HEK293 (cell line): ENCODE measurements at regions not wholly inside any gene's neighbourhood (a gene's known extent, or its start where the extent isn't known, plus 50 kb on each side); places are given as distances from the start of the nearest gene placed in this dataset.

Experiments
- YY1 ChIP-seq: fragments of 450-650 bp; formaldehyde crosslinking; IDR thresholded peaks from 2 replicates; pipeline ENCODE4 v1.5.1; 2018; ENCODE audit warnings: missing biosample characterization, missing genetic modification characterization
- ZBTB21 ChIP-seq: fragments of 450-650 bp; formaldehyde crosslinking; IDR thresholded peaks from 2 replicates; pipeline ENCODE4 v1.5.1; 2017; ENCODE audit warnings: missing biosample characterization, missing genetic modification characterization
- ZIC2 ChIP-seq: fragments of 450-650 bp; formaldehyde crosslinking; IDR thresholded peaks from 2 replicates; pipeline ENCODE4 v1.5.1; 2016; ENCODE audit warnings: missing biosample characterization, missing genetic modification characterization
- ZNF121 ChIP-seq: fragments of 450-650 bp; formaldehyde crosslinking; IDR thresholded peaks from 2 replicates; pipeline ENCODE4 v1.5.1; 2016; ENCODE audit warnings: missing biosample characterization, missing genetic modification characterization
- ZNF266 ChIP-seq: fragments of 450-650 bp; formaldehyde crosslinking; IDR thresholded peaks from 2 replicates; pipeline ENCODE4 v1.5.1; 2016; ENCODE audit warnings: missing biosample characterization, missing genetic modification characterization, low read depth
- ZNF274 ChIP-seq, 2 experiments: fragments of 200-500 bp in 1 of 2; fragments of 450-650 bp in 1 of 2; sonication (Bioruptor generic) in 1 of 2; formaldehyde crosslinking in 1 of 2; IDR thresholded peaks; 2 replicates each; pipeline versions ENCODE4 v1.5.1 to v1.6.1; 2014 to 2016; ENCODE audit warnings: borderline replicate concordance in 1 of 2, inconsistent platforms in 1 of 2, low read length in 1 of 2, missing biosample characterization in 1 of 2, missing genetic modification characterization in 1 of 2
- ZNF629 ChIP-seq: fragments of 450-650 bp; formaldehyde crosslinking; IDR thresholded peaks from 2 replicates; pipeline ENCODE4 v1.5.1; 2017; ENCODE audit warnings: missing biosample characterization, missing genetic modification characterization
- TF ChIP-seq, protein P1 (sequence below): fragments of 450-650 bp; formaldehyde crosslinking; IDR thresholded peaks from 2 replicates; pipeline ENCODE4 v1.5.1; 2016; ENCODE audit warnings: missing biosample characterization, missing genetic modification characterization
- TF ChIP-seq, protein P2 (sequence below): fragments of 450-650 bp; formaldehyde crosslinking; IDR thresholded peaks from 2 replicates; pipeline ENCODE4 v1.5.1; 2017; ENCODE audit warnings: missing biosample characterization, missing genetic modification characterization
- TF ChIP-seq, protein P3 (sequence below): fragments of 450-650 bp; formaldehyde crosslinking; IDR thresholded peaks from 2 replicates; pipeline ENCODE4 v1.5.1; 2016; ENCODE audit warnings: missing biosample characterization, missing genetic modification characterization
- TF ChIP-seq, protein P4 (sequence below): fragments of 450-650 bp; formaldehyde crosslinking; IDR thresholded peaks from 2 replicates; pipeline ENCODE4 v1.5.1; 2016; ENCODE audit warnings: missing biosample characterization, missing genetic modification characterization, low read depth
- TF ChIP-seq, protein P5 (sequence below): fragments of 450-650 bp; formaldehyde crosslinking; IDR thresholded peaks from 2 replicates; pipeline ENCODE4 v1.5.1; 2016; ENCODE audit warnings: missing biosample characterization, missing genetic modification characterization, low read depth

DNA sequence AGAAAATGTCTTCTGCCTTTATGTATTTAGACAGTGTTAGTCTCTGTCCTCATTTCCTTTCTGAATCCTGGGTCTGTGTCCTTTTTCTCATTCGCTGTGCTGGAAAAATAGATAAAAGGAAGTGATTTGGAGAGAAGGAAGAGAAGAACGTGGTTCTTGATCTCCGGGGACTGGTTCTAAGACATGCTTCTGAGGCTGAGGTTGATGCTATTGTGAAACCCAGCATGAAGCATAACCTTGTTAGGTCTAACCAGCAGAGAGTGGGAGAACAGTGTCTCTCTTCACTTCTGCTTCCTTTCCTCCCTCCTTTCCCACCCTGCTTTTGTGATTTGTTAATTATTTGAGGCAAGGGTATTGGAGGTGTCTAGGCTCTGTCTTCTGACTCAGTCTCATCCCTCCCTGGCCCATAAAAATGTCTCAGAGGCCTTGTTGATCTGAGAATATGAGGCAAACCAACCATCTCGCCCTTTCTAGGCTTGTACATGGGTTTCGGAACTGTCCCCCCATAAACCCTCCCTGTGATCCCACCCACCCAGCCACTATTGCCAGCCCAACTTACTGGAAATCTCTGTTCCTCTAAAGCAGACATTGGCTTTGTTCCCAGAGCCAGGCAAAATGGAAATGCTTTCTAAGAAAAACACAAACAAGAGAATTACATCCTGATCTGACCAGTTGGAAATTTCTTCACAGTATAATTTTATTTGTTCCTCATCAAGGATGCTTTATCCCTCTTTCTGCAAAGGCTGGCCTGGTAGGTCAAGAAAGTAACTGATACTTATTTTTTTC lies 360.6 kb upstream of the TNP1 start:
- TF ChIP-seq ZNF274 (IDR thresholded peaks at IDR 0.05; ENCODE audit: low read length) (no peak), ZNF274 (tag by site-specific recombination; IDR thresholded peaks at IDR 0.05; ENCODE audit: borderline replicate concordance) (no peak), ZNF121 (tag by site-specific recombination) (no peak), ZBTB21 (tag by site-specific recombination) (no peak), ZIC2 (no peak), YY1 (tag by site-specific recombination) (no peak), ZNF629 (tag by site-specific recombination) (no peak), ZNF266 (tag by site-specific recombination) (no peak)
- TF ChIP-seq, protein P1, sequence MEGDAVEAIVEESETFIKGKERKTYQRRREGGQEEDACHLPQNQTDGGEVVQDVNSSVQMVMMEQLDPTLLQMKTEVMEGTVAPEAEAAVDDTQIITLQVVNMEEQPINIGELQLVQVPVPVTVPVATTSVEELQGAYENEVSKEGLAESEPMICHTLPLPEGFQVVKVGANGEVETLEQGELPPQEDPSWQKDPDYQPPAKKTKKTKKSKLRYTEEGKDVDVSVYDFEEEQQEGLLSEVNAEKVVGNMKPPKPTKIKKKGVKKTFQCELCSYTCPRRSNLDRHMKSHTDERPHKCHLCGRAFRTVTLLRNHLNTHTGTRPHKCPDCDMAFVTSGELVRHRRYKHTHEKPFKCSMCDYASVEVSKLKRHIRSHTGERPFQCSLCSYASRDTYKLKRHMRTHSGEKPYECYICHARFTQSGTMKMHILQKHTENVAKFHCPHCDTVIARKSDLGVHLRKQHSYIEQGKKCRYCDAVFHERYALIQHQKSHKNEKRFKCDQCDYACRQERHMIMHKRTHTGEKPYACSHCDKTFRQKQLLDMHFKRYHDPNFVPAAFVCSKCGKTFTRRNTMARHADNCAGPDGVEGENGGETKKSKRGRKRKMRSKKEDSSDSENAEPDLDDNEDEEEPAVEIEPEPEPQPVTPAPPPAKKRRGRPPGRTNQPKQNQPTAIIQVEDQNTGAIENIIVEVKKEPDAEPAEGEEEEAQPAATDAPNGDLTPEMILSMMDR (tag by site-specific recombination) = no peak
- TF ChIP-seq, protein P2, sequence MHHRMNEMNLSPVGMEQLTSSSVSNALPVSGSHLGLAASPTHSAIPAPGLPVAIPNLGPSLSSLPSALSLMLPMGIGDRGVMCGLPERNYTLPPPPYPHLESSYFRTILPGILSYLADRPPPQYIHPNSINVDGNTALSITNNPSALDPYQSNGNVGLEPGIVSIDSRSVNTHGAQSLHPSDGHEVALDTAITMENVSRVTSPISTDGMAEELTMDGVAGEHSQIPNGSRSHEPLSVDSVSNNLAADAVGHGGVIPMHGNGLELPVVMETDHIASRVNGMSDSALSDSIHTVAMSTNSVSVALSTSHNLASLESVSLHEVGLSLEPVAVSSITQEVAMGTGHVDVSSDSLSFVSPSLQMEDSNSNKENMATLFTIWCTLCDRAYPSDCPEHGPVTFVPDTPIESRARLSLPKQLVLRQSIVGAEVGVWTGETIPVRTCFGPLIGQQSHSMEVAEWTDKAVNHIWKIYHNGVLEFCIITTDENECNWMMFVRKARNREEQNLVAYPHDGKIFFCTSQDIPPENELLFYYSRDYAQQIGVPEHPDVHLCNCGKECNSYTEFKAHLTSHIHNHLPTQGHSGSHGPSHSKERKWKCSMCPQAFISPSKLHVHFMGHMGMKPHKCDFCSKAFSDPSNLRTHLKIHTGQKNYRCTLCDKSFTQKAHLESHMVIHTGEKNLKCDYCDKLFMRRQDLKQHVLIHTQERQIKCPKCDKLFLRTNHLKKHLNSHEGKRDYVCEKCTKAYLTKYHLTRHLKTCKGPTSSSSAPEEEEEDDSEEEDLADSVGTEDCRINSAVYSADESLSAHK (tag by site-specific recombination) = no peak
- TF ChIP-seq, protein P3, sequence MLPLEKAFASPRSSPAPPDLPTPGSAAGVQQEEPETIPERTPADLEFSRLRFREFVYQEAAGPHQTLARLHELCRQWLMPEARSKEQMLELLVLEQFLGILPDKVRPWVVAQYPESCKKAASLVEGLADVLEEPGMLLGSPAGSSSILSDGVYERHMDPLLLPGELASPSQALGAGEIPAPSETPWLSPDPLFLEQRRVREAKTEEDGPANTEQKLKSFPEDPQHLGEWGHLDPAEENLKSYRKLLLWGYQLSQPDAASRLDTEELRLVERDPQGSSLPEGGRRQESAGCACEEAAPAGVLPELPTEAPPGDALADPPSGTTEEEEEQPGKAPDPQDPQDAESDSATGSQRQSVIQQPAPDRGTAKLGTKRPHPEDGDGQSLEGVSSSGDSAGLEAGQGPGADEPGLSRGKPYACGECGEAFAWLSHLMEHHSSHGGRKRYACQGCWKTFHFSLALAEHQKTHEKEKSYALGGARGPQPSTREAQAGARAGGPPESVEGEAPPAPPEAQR (tag by site-specific recombination) = no peak
- TF ChIP-seq, protein P4, sequence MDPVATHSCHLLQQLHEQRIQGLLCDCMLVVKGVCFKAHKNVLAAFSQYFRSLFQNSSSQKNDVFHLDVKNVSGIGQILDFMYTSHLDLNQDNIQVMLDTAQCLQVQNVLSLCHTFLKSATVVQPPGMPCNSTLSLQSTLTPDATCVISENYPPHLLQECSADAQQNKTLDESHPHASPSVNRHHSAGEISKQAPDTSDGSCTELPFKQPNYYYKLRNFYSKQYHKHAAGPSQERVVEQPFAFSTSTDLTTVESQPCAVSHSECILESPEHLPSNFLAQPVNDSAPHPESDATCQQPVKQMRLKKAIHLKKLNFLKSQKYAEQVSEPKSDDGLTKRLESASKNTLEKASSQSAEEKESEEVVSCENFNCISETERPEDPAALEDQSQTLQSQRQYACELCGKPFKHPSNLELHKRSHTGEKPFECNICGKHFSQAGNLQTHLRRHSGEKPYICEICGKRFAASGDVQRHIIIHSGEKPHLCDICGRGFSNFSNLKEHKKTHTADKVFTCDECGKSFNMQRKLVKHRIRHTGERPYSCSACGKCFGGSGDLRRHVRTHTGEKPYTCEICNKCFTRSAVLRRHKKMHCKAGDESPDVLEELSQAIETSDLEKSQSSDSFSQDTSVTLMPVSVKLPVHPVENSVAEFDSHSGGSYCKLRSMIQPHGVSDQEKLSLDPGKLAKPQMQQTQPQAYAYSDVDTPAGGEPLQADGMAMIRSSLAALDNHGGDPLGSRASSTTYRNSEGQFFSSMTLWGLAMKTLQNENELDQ (tag by site-specific recombination) = no peak
- TF ChIP-seq, protein P5, sequence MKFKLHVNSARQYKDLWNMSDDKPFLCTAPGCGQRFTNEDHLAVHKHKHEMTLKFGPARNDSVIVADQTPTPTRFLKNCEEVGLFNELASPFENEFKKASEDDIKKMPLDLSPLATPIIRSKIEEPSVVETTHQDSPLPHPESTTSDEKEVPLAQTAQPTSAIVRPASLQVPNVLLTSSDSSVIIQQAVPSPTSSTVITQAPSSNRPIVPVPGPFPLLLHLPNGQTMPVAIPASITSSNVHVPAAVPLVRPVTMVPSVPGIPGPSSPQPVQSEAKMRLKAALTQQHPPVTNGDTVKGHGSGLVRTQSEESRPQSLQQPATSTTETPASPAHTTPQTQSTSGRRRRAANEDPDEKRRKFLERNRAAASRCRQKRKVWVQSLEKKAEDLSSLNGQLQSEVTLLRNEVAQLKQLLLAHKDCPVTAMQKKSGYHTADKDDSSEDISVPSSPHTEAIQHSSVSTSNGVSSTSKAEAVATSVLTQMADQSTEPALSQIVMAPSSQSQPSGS (tag by site-specific recombination) = no peak
